ENCODE measurements at regions not wholly inside any gene's neighbourhood (a gene's known extent, or its start where the extent isn't known, plus 50 kb on each side); places are given as distances from the start of the nearest gene placed in this dataset.

GRCh38 chr4:120005076-120005475, 61.6 kb downstream of the MAD2L1 start:
- Histone ChIP-seq H3K27me3 (replicated peaks in 1 of 2; ENCODE audit: control insufficient read depth in 2 of 2, insufficient read depth in 2 of 2, low read length in 1 of 2) (no peaks in the 10 kb centered on the region), H4K20me1 (ENCODE audit: control insufficient read depth, insufficient read depth) (no peaks in the 10 kb centered on the region), H3K36me3 (ENCODE audit: control insufficient read depth in 2 of 2, insufficient read depth in 2 of 2, low read length in 1 of 2) (no peaks in the 10 kb centered on the region), H3K9ac (ENCODE audit: control insufficient read depth, insufficient read depth, low read length) (no peak overlapping the region), H3K4me2 (ENCODE audit: control insufficient read depth, insufficient read depth) (no peak overlapping the region), H3K79me2 (ENCODE audit: control insufficient read depth, insufficient read depth, low read length) (no peaks in the 10 kb centered on the region), H2AFZ (ENCODE audit: control insufficient read depth, low read depth, low read length) (no peak overlapping the region), H3K4me1 (ENCODE audit: control insufficient read depth, insufficient read depth, low read length) (no peaks in the 10 kb centered on the region), H3K4me3 (no peak overlapping the region), H3K9me3 (replicated peaks; ENCODE audit: control insufficient read depth, insufficient read depth, low read length) (no peaks in the 10 kb centered on the region), H3K27ac (ENCODE audit: control insufficient read depth, insufficient read depth) (no peak overlapping the region)
- RAD21 ChIA-PET (ENCODE audit: unreplicated experiment): no interaction called here
- in situ Hi-C loops (cut with MboI) (no loop called here), intact Hi-C loops (cut with micrococcal nuclease; ENCODE audit: unreplicated experiment) (no loop called here)
- no peak for TF ChIP-seq SMAD1 (IDR thresholded peaks at IDR 0.05; ENCODE audit: low read depth, partially characterized antibody)
- TF ChIP-seq LARP7 (IDR thresholded peaks at IDR 0.05): no peak
- TF ChIP-seq SPI1 (IDR thresholded peaks at IDR 0.05; ENCODE audit: borderline replicate concordance, insufficient read depth, low read depth, low read length): no peak
- TF ChIP-seq GABPA (IDR thresholded peaks at IDR 0.05; ENCODE audit: low read depth): no peak
- no peak for TF ChIP-seq ATF2 (IDR thresholded peaks at IDR 0.05; ENCODE audit: low read length)
- TF ChIP-seq SMARCA5 (IDR thresholded peaks at IDR 0.05): no peak
- TF ChIP-seq STAT3 (IDR thresholded peaks at IDR 0.05; ENCODE audit: low read depth, low read length): no peak
- no peak for TF ChIP-seq NFXL1 (IDR thresholded peaks at IDR 0.05; ENCODE audit: borderline replicate concordance)
- no peak for TF ChIP-seq E2F4 (IDR thresholded peaks at IDR 0.05; ENCODE audit: low read depth, low read length)
- no peak for TF ChIP-seq ZBTB40 (IDR thresholded peaks at IDR 0.05; ENCODE audit: borderline replicate concordance)
- no peak for TF ChIP-seq RELB (IDR thresholded peaks at IDR 0.05; ENCODE audit: low read depth)
- no peak for TF ChIP-seq ATF7 (IDR thresholded peaks at IDR 0.05; ENCODE audit: low read depth)
- no peak for TF ChIP-seq MLLT1 (IDR thresholded peaks at IDR 0.05)
- TF ChIP-seq RBBP5 (conservative IDR thresholded peaks at IDR 0.05): no peak
- TF ChIP-seq ZNF24 (IDR thresholded peaks at IDR 0.05): no peak
- TF ChIP-seq MEF2B (IDR thresholded peaks at IDR 0.05; ENCODE audit: partially characterized antibody, poor library complexity, severe bottlenecking): no peak
- POLR2A ChIA-PET: no interaction called here
- BruUV-seq (replicated peaks): no TSS peak
- DNase-seq (ENCODE audit: low read depth, low spot score) (no peak), FAIRE-seq (no peak), ATAC-seq (no peak)
- SMC1A ChIA-PET (ENCODE audit: uncharacterized antibody, unreplicated experiment): no interaction called here
- CTCF ChIA-PET: no interaction called here
- 24% methylated on average over 2 of the region's 2 CpGs for WGBS (ENCODE audit: insufficient coverage, insufficient replicate concordance, low lambda C conversion rate, missing lambda C conversion rate)

Measured in GM12878 (cell line).